ENCODE measurements at regions not wholly inside any gene's neighbourhood (a gene's known extent, or its start where the extent isn't known, plus 50 kb on each side); places are given as distances from the start of the nearest gene placed in this dataset.
A peak's percentile ranks its signal among the peaks of the same experiment; 100 is the strongest.

DNA sequence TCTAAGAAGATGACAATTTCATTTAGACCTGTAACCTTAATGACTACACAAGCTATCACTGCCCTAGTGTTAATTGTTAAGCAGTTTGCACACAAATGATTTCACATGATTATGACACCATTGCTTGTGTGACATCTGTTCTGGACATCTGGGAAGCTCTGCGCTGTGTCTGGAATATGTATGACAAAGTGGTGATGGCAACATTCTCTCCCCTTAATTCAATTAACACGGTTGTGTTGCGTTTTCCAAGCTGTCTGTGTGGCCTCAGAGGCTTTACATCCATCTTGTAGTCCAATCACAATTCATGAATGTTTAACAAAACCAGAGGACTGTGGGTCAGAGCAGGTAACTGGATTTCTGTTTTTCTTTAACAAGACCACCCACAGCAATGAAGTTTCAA lies 204.4 kb downstream of the COG6 start:
- DNase-seq = no peak

DNA sequence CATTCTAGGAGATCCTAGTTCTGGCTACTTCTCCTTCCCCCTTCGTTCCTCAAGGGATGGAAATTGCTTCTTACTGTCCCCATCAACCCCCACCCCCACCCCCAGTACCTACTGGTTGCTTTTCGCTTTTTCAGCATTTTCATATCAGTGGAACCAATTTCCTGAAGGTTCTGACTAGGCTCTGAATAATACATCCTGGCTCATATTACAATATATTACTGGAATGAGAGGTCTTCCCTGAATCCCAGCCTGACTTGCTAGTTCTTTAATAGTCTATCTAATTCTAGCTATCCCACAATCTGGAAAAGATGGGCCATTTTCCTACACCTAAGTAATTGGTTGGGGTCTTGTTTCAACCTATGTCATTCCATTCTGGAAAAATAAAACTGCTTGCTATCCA lies 207.4 kb downstream of the COG6 start:
- DNase-seq = no peak

DNA sequence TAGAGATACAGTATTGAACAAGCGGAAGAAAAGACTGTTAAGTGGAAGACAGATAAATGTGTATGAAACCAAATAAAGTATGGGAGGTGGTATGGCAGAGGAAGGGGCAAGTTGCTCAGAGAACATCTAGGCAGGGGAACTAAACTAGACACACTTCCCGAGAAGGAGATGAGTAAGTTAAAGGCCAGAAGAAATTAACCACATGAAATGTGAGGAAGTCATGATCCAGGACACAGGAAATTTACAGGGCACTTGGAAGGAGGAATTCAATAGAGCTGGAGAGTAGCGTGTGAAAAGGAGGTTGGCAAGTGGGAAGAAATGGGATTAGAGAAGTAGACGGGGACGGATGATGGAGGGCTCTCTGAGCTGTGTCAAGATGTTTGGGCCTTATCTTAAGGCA lies 208.8 kb downstream of the COG6 start:
- DNase-seq = no peak

DNA sequence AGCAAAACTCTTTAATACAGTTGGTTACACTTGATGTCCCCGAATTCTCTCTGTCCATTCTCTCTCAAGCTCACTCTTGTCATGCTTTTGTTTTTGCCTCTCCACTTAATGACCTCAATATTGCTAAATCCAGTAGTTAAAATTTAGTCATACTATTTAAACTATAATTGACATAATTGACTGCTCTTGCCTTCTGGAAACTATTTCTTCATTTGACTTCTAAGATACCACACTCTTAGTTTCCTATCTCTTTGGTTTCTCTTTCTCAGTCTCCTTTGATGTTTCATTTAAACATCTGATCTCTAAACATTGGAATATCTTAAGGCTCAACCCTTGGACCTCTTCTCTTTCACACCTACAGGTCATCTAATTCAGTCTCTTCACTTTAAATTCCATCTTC lies 211.3 kb downstream of the COG6 start:
- no peak for DNase-seq

DNA sequence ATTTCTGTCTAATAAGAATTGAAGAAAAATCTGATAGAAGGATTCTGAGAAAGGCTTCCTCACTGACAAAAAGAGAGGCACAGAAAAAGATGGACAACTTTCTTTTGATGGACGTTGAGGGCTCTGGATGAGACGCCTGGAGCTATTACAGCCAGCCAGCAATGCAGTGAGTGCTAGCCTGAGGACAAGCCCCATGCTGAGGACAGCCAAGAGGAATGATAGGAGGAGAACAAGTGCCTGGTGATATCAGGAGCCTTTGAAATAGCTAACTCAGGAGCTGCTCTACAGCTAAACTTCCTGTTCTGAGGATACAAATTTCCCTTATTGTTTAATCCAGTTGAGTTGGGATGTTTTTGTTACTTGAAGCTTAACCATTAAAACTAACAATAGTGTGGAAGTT lies 212.3 kb downstream of the COG6 start:
- DNase-seq = no peak

DNA sequence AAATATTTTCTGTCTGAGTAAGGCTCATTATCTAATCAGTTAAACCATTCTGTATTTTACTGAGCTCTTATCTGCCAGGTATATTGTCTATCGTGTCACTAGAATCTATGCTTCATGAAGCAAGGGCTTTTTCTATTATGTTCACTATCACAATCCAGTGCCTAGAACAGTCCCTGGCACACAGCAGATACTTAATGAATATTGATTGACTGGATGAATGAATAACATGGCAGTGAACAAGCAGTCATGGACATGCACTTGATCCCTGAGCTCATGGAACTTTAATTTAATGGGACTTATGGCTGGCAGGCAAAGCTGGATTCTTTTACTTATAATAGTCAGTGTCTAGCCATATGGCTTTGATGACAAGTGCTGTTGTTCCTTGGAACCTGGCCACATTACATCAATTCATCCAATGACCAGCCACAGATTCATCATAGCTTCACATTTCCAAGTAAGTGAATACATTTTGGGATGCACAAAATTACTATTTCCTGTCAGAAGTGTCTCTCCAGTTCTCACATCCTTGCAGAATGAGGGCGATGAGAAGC lies 214.8 kb downstream of the COG6 start:
- no peak for DNase-seq

DNA sequence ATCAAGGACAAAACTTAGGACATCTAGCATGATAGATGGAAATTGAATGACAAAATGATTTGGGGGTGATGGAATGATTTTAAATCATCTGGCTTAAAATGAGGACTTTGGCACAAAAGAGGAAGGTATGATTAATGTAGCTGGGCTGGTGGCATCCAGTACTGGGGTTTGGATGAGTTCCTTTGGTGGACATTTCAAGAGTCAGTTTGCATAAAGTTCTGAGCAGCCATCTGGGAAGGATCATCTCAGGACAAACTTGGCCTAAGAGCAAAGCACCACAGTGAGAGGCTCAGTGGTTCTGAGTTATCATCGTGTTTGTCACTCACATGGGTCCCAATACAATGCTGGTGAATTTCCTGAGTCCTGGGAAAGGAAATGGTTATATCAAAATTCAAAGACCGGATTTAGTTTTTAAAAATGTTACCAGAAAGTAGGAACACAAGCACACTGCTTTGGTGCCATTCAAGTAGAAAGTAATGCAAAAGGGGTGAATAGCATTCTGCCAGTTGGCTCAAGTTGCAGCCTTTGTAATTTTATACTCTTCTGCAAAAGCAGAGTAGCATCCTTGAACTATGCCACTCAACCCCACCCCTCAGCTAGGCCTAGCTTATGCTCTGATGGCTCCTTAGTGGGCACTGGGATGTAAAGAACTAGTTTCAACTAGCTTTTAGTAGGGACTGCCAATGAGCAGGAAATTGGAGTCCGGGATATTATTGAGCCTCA lies 219.0 kb downstream of the COG6 start:
- no peak for DNase-seq

DNA sequence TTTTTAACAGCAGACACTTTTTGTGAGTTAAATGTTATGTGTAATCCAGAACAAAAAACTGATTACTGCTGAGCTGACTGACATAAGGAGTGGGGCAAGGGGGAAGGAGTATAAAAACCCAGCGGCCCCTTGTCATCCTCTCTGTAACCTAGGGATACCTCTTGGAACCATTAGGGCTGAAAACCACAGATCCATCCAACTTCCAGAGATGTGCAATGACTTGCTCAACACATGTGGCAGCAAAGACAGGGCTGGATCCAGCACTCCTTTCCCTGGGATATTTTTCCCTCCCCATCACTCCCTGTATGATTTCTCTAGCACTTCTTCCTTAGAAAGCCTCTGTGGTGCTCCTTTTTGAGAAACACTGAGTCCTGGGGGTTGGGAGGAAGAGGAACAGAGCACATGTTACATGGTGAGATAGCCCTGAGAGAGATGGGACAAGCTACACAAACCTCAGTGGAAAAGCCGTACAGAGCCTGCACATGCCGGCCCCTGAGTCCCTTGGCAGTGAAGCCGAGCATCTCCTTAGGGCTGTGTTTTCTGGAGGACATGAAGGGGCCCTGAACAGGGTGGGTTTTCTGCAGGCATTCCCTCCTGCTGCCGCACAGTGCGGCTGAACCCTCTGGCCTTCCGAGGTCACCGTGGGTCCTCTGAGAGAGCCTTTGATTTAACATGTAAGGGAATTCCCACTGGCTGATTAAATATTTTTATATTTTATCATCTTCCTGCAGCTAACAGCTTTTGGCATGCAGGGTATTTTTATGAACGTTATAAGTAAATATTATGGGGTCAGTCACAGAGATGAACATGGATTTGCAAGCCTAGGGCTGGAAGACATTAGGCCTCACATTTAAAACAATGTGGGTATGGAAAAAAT lies 219.9 kb downstream of the COG6 start:
- DNase-seq = no peak

DNA sequence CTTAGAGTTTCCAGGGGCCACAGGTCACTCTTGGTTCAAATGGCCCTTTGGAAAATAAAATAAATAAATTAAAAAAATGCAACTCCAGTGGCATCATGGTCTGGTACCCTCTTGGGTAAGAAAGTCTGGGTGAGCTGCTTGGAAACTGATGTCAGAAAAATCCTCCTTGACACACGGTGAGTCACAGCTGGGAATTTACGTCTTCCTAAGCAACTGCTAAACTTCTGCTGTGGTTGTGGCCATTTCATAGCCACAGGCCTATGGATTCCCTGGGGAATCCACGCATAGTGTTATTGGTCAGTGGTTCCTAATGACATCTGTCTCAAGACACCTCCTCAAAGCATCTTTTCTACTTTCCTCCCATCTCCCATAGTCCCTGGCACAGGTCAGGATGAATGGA lies 220.8 kb downstream of the COG6 start:
- no peak for DNase-seq

DNA sequence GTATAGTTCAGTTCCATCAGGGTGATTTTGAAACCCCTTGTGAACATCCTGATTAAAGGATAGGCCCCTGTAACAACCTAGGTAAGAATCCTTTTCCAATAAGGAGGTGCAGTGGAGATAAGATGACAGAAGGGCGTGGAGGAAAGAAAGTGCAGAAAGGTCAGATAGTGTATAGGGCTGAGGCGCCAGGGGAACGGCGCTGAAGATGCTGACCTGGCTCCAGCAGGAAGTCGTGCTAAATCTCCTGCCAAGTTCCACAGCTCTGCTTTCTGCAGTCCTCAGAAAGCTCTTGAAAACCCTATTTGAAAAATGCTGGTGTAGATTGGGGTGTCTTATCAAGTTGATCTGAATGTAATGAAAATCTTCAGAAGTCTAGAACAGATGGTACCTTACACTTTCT lies 221.7 kb downstream of the COG6 start:
- DNase-seq = no peak

DNA sequence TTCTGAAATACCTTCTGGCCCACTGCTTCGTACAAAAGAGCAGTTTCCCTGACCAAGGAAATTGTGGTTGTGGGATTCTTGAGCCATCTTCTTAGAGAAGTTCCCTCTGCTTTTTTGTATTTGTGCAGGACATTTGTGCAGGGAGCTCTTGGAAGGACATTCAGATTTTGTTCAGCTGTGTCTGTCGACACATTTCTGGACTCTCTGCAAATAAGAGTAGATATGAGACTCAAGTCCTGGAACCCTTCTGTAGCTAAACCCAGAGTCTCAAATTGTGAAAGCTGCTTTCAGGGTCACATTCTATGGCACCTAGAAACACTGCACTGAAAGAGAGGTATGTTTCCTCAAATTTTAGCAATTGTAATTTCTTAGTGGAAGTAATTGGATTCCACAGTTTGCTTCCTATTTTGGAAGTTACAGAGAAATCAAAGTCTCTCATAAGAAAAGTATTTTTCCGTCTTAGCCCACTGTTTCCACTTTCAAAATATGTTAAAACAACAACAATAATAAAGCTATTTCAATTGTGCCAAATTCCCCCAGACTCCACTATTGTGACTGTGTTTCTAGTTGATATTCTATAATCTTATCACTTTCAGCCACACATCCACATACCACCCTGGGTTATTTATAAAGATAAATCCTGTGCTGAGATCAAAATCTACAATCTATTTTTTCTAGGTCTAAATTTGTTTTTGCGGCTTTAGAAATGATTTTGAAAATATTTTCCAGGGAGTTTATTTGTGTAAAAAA lies 224.0 kb downstream of the COG6 start:
- no peak for DNase-seq

DNA sequence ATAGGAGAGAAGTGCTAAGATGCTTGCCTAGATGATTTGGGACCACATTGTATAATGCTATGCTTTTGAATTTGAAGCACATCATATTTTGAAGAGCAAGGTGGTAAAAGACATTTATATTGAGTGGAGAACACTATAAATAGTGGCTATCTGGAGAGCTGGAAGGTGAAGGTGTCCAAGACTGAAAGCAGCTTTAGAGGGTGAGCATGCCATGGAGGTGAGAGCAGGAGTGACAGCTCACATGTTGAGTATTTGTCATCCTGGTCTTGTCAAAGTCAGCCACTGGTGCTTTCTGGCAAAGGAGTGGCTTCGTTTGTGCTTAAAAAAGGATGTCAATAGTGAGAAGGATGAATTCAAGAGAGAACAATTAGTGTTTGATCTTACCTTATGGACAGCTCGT lies 225.9 kb downstream of the COG6 start:
- DNase-seq = no peak

DNA sequence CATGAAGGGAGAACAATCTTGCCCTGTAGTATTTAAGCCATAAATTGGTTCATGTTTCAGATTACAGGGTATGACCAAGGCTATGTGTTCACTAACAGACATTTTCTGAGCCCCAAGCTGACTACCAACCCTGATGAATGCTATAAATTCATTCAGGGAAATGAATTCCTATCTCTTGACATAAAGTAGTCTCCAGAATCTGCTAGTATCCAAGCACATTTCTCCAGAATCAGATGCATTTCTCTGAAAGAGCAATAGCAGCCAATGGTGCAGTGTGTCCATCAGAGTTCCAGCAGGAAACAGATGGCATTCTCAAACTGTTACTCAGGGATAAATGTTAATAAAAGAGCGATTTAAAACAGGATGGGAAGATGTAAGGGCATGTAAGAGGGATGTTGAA lies 226.4 kb downstream of the COG6 start:
- no peak for DNase-seq

DNA sequence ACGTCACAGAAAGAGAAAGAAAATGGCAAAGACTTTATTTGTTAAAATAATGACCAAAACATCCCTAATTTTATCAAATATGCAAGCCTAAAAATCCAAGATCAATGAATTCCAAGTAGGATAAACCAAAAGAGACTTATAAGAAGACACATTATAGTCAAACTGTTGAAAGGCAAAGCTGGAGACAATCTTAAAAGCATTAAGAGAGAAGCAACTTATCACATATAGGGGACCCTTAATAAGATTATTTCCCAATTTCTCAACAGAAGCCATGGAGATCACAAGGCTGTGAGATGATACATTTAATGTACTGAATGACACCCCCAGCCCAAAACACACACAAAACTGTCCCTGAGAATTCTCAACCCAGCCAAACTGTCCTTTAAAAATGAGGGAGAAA lies 228.7 kb downstream of the COG6 start:
- DNase-seq = no peak

DNA sequence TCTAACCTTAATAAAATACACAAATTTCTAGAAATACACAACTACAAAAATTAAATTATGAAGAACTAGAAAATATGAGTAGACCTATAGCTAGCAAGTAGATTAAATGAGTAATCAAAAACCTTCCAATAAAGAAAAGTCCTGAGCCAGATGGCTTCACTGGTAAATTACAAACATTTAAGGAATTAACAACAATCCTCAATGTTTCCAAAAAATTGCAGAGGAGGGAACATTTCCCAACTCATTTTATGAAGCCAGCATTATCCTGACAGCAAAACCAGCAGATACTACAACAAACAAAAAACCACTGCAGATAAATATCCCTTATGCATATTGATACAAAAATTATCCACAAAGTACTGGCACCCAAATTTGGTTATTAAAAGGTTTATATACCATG lies 230.9 kb downstream of the COG6 start:
- no peak for DNase-seq

DNA sequence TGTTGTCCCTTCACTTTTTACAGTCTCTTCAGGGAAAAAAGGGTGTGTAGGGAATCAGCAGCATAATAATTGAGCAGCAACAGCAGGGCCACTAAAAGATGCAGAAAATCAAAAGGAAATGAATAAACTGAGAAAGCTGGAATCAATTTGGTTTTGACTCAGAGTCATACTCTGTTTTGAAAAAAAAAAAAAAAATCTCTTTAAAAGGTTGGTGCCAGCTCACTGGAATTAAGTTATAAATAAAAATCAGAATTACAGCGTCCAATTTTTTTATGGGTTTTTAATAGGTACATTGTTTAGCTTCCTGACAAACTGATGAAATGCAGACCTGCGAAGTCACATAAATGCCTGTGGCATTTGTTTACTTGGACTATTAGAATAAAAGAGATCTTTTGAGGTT lies 231.9 kb downstream of the COG6 start:
- DNase-seq = no peak

DNA sequence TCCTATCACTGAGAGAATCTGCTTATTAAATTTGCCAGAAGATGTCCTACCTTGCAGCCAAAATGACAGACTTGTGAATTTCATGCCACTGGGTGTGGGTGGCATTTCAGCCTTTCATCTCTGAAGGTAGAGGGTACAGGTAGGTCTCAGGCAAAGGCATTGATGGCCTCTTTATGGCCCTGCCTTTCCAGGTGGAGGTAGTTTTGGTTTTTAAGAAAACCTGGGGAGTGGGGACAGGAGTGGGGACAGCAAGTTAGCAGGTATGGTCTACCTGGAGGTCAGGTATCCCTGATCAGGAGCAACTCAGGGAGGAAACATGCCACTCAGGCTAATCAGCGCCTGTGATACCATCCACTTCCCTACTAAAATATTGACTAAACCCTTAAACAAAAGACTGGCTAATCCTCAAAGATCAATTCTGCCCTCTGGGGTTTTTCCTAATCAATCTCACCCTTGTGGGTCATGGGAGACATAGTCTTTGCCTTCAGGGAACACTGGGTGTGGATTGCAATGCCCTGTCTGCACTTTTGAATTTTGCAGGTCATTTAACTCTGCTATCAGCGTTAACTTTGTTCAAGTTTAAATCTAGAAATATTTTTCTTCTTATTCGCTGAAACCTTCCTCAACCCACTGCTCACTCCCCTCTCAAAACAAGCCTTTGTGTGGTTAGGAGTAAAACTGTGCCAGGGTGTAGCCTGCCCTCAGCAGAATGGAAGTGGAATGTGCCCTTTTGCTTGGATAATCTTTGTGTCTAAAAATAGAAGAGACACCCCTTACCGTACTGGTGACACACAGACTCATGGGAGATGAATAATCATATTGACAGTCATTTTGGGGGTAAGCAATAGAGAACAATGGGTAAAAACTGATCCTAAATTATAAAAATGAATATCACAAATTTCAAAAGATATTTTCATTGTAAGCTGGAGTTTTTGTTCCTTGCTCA lies 233.7 kb downstream of the COG6 start:
- DNase-seq = no peak

DNA sequence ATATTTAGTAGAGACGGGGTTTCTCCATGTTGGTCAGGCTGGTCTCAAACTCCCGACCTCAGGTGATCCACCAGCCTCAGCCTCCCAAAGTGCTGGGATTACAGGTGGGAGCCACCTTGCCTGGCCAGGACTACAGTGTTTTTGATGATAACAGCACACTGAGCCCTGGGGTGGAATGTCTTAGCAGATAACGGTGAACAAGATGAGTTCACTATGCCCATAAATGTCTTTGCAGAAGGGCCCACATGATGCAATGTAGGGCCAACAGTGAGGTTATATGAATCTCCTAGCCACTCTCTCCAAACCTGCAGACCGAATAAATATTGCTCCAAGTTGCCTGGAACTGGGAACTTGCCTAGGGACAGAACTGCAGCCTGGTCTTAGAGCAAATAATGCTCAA lies 235.1 kb downstream of the COG6 start:
- no peak for DNase-seq

DNA sequence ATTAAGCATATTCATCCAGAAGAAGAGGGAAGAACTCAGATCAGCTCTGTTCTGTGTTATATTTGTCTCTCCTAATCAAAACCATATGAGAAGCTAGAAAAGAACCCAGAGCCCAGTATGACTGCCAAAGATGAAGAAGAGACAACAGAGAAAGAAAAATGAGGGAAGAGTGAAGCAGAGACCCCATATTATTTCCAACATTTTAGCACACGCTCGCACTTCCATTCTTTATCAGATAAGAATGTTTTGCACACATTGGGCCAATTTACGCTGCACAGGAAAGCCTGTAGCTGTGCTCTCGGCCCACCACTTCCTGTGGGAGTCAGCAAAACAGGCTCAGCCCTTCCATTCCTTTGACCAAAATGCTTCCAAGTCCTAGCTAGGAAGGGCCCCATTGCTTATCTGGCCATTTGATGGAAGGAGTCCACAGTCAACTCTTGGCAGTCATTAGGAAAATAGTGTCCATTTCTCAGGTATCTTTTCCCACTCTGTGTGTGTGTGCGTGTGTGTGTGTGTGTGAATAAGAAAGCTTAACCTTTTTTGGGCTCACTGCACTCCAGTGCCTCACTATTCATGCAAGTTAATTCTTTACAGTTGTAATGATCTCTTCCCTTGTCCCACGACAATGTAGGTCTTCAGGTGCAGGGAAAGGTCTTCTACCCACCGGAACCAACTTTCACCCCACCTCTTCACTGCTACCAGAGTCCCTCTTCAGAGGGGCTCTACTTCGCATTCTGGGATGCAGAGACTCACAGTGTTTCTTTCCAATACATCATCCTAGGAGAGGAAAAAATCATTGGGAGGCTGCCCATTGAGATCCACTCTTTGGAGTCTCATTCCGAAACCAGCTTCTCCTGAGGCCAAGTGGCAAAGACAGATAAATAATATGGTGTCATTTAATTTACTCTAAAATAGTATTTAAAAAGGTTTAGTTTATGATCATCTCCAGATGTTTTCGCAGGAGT lies 237.5 kb downstream of the COG6 start:
- DNase-seq = peak; percentile 0

DNA sequence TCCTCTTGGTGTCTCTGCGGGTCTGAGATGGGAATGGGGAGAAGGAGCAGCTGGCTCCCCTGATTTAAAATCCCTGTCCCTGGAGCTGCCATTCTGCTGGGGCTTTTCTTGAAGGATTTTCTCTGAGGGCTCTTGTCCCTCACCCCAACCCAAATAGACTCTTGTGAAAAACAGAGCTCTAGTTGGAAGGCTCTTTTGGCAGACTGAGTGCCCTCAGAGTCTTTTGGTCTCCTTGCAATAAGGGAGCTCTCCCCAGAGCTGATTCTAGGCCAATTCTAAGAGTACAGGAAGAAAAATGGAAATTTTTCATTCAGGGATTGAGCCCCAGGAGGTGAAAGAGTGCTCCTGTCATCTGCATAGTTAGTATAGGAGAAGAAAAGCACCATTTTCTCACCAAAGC lies 238.3 kb downstream of the COG6 start:
- DNase-seq = no peak

DNA sequence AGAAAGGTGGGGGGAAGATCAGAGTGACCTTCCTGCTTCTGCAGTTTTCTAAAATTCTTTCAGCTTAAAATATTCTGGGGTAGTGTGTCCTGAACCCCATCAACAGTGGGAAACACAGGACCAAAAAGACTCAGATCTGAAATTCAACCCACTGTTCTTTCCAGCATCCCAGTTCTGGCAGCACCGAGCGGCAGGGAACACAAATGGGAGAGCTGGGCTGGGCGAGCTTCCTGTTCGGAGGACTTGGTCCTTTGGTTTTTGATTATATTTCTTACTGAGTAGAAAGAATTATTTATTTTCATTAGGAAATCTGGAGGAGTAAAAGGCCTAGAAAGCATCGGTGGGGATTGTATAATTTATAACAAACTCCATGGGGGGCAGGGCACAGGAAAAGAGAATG lies 239.1 kb downstream of the COG6 start:
- no peak for DNase-seq

Data from activated T-cell treated with anti-CD3 and anti-CD28 coated beads for 4 hours (primary cell).